Spinal cord (tissue), 9 donors: ENCODE measurements at regions not wholly inside any gene's neighbourhood (a gene's known extent, or its start where the extent isn't known, plus 50 kb on each side); places are given as distances from the start of the nearest gene placed in this dataset.

Source experiments
- DNase-seq, 6 donors: peaks; one replicate each; pipeline versions ENCODE4 v3.0.0 to v3.0.0-alpha.2; 2013 to 2015; ENCODE audit warnings: low spot score in 6 of 6, low read depth in 4 of 6
- H3K27ac ChIP-seq: one replicate; pipeline ENCODE4 v1.5.1; 2013; ENCODE audit warnings: low read depth, low read length, control low read depth
- H3K27me3 ChIP-seq: one replicate; pipeline ENCODE4 v1.6.1; 2013; ENCODE audit warnings: low read length; ENCODE audit not compliant: control insufficient read depth, insufficient read depth
- H3K36me3 ChIP-seq: one replicate; pipeline ENCODE4 v1.6.1; 2013; ENCODE audit warnings: low read length; ENCODE audit not compliant: control insufficient read depth, insufficient read depth
- H3K4me1 ChIP-seq: one replicate; pipeline ENCODE4 v1.6.1; 2013; ENCODE audit warnings: low read length; ENCODE audit not compliant: control insufficient read depth, insufficient read depth
- H3K4me3 ChIP-seq: one replicate; pipeline ENCODE4 v1.5.1; 2013; ENCODE audit warnings: low read depth, low read length, control low read depth
- H3K9me3 ChIP-seq: one replicate; pipeline ENCODE4 v1.6.1; 2013; ENCODE audit warnings: low read length; ENCODE audit not compliant: control insufficient read depth, insufficient read depth
- WGBS: methylation state at CpG from one replicate; pipeline ENCODE4 v1.1.5; 2013; ENCODE audit warnings: missing lambda C conversion rate; ENCODE audit not compliant: insufficient coverage; 5-methylcytosine and 5-hydroxymethylcytosine counted together
- donor health status: healthy.

DNA sequence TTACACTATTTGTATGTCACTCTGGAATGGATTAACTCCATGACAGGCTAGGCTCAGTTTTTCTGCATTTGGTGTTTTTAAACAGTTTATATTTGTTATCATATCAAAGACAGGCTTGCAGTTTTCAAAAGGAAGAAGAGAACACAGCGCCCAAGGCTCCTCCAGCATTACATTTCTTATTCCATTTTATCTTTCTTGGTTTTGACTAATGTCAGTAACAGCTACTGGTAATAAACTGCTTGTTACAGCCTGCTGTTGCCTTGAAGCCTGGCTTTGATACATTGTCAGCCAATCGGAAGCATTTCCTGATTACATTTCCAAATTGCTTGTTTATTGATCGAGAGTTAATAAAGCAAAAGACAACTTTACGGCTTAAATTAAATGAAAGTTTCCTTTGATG is 166.0 kb upstream of the MDFIC start:
- Histone ChIP-seq H3K36me3 (no peaks in the 10 kb centered on the region), H3K27ac (no peak overlapping the region), H3K4me3 (no peak overlapping the region), H3K27me3 (no peaks in the 10 kb centered on the region), H3K4me1 (no peaks in the 10 kb centered on the region), H3K9me3 (no peaks in the 10 kb centered on the region)
- WGBS, result no CpG with 5 or more reads among the region's 4 CpGs
- DNase-seq, result no peak

DNA sequence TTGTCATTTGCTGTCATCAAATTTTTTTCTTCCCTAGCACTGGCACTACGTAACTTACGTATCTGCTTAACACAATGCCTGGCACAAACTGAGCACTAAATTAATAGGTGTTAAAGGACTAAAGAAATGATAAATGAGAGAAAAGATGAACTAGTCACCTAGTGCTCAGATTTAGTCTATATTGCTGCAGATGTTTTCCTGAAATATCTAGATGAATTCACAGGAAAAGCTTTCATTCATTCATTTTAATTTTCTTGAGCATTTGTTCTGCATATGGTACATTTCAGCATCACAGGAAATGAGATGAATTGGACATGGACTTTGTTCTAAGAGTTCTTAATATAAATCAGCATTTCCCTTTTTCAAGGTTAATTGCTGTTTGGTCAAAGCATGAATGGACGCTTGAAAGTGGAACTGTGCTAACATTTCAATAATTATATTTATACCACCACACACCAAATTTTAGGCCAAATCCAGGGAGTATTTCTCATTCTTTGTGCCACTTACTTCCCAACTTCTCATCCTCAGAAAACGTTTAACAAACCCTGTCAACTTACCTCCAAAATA is 163.2 kb upstream of the MDFIC start:
- no peak for DNase-seq
- Histone ChIP-seq H3K27me3 (no peaks in the 10 kb centered on the region), H3K9me3 (no peaks in the 10 kb centered on the region), H3K4me3 (no peak overlapping the region), H3K4me1 (no peaks in the 10 kb centered on the region), H3K27ac (no peak overlapping the region), H3K36me3 (no peaks in the 10 kb centered on the region)
- 31% methylated on average over 1 of the region's 4 CpGs for WGBS

DNA sequence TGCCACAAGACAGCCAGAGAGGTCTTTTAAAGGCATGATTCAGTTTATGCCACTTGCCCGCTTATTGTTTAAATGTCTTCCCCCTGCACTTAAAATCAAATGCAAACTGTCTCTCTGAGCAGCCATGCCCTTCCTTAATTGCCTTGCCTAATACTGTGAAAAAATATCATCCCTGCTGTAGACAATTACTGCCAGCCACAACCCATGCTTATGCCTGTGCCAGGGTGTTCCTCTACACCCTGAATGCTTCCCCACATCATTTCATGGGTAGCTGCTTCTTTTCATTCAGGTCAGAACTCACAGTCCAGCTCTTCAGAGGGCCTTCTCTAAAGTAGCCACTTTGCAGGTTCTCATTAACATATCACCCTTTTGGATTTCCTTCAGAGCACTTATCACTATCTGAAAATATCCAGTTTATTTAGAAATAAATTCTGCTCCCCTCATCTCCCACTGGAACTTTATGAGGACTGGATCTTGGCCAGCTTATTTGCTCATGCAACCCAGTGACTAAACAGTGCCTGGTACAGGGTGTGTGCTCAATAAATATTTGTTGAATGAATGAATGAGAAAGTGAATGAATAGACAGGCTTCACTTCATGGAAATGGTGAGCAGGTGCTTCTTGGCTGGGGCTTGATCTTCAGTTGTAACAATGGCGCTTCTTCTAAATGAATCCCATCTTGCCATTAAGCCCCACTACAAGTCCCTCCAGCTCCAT is 162.4 kb upstream of the MDFIC start:
- Histone ChIP-seq H3K4me1 (no peaks in the 10 kb centered on the region), H3K27ac (no peak overlapping the region), H3K9me3 (no peaks in the 10 kb centered on the region), H3K27me3 (no peaks in the 10 kb centered on the region), H3K4me3 (no peak overlapping the region), H3K36me3 (no peaks in the 10 kb centered on the region)
- 73% methylated on average over 1 of the region's 2 CpGs for WGBS
- peak in 4 of 6 donors; percentile 13 to 61 (median 39) for DNase-seq

DNA sequence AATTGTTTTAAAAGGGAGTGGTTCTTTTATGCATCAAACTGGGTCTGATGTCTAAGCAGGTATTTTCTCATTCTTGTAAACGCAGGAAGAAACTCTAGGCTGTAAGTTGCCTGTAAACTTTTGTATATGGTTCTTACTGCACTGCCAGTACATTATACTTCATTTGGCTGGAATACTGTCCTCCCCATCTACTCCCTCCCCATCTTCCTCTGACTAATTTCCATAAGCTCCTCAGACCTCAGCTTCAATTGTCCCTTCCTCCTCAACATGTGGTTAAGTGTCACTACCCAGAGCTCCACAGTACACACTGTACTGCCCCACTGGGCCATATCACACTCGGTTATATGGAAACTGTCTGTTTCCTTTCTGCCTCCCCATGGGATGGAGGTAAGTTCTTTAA is 161.4 kb upstream of the MDFIC start:
- no peak overlapping the region for H3K4me3 ChIP-seq
- H3K4me1 ChIP-seq, result no peaks in the 10 kb centered on the region
- no peaks in the 10 kb centered on the region for H3K36me3 ChIP-seq
- no CpG with 5 or more reads among the region's 2 CpGs for WGBS
- no peak overlapping the region for H3K27ac ChIP-seq
- DNase-seq, result no peak
- no peaks in the 10 kb centered on the region for H3K27me3 ChIP-seq
- H3K9me3 ChIP-seq, result no peaks in the 10 kb centered on the region

DNA sequence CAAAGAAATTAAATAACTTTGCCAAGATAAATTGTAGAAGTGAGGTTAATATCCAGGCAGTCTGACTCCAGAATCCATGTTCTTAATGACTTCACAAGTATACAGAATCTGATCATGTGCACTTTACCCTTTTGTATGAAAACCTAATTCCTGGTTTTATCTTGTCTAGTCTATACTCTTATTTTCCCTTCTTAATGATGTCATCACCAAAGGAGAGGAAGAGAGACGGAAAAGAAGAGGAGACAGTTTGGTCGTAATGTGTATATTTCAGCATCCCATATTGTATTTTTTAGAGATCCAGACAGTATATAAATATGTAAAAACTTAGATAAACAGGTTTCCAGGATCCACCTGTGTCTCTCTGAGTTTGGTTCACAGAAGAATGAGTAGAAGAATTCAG is 159.9 kb upstream of the MDFIC start:
- Histone ChIP-seq H3K4me3 (no peak overlapping the region), H3K27ac (no peak overlapping the region), H3K27me3 (no peaks in the 10 kb centered on the region), H3K4me1 (no peaks in the 10 kb centered on the region), H3K36me3 (no peaks in the 10 kb centered on the region), H3K9me3 (no peaks in the 10 kb centered on the region)
- DNase-seq, result no peak
- WGBS, result no CpG with 5 or more reads among the region's 2 CpGs

DNA sequence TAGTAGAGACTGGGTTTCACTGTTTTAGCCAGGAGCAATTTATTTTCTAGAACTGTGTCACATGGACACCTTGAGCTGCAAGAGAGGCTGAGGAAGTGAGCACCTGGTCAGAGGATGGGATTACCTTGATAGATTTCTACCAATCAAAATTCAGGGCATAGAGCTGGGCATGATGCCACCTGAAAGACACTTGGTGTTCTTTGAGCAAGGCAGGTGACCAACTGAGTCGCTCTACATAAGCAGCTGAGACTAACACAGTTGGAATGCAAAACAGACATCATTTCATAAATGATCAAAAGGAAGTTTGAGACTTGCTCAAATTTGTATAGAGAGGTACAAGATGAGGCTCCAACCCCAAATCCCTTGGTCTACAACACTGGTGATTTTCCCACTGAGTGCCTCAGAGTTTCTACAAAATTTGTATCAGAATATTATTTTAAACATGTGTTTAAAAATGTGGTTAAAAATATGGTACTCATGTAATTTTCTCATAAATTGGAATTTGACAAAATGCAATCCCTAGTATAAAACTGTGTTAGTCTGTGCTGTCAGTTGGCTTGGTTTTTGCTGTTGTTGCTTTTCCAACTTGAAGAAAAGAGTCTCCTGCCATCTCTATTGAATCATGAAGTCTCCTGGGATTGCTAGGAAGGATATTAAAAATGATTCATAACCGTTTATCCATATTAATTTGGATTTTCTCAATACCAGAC is 156.4 kb upstream of the MDFIC start:
- DNase-seq, result no peak
- H3K4me3 ChIP-seq, result no peak overlapping the region
- no peak overlapping the region for H3K27ac ChIP-seq
- H3K4me1 ChIP-seq, result no peaks in the 10 kb centered on the region
- no CpG with 5 or more reads among the region's 2 CpGs for WGBS
- no peaks in the 10 kb centered on the region for H3K36me3 ChIP-seq
- H3K9me3 ChIP-seq, result no peaks in the 10 kb centered on the region
- H3K27me3 ChIP-seq, result no peaks in the 10 kb centered on the region

DNA sequence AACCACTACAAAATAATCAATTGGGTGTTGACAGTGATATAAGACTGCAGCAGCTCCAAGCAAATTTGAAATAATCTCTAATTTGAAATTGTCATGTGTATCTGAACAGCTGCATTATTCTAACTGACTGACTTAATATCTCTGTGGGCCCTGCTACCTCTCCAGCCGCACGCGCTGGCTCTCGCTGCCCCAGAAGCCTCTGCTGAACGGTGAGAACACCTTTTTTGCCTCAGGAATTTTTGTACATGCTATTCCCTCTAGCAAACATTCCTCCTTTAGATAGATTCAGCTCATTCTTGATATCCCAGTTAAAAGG is 155.9 kb upstream of the MDFIC start:
- H3K4me1 ChIP-seq, result no peaks in the 10 kb centered on the region
- H3K36me3 ChIP-seq, result no peaks in the 10 kb centered on the region
- no peaks in the 10 kb centered on the region for H3K27me3 ChIP-seq
- no peak overlapping the region for H3K27ac ChIP-seq
- DNase-seq, result no peak
- H3K9me3 ChIP-seq, result no peaks in the 10 kb centered on the region
- H3K4me3 ChIP-seq, result no peak overlapping the region
- WGBS, result 80% methylated on average over 3 of the region's 5 CpGs

DNA sequence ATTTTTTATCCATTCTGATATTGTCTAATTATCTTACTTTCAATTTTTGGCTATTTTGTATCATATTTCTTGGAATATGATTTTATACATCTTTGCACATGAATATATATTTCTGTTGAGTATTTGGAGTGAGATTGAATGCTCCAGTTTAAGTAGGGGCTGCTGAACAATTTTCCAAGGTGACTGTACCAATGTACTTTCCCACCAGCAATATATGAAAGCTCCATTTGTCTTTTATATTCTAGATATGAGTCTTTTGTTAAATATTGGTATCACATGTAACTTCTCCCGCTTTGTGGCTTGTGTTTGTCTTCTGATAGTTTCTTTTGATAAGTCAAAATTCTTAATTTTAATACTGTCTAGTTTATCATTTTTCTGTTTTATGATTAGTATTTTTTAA is 144.6 kb upstream of the MDFIC start:
- H3K4me1 ChIP-seq, result no peaks in the 10 kb centered on the region

DNA sequence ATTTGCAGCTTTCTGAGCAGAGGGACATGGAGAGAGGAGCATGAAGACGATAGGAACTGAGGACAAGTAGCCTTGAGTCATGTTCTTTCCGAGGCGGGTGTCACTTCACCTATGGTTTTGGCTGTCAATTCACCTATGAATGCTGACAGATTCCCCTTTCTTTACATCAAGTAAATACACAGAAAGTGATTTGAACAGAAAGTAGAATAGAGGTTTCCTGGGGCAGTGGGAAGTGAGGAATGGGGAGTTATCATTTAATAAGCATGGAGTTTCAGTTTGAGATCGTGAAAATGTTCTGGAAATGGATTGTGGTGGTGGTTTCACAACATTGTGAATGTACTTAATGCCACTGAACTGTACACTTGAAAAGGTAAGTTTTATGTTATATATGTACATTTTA is 138.4 kb upstream of the MDFIC start:
- H3K27ac ChIP-seq, result no peak overlapping the region
- no CpG with 5 or more reads among the region's 4 CpGs for WGBS
- no peaks in the 10 kb centered on the region for H3K36me3 ChIP-seq
- H3K4me1 ChIP-seq, result no peaks in the 10 kb centered on the region
- H3K27me3 ChIP-seq, result no peaks in the 10 kb centered on the region
- no peak for DNase-seq
- H3K9me3 ChIP-seq, result no peaks in the 10 kb centered on the region
- no peak overlapping the region for H3K4me3 ChIP-seq

More for the DNA sequence above, 144.6 kb upstream of the MDFIC start:
- DNase-seq, result no peak
- no CpG with 5 or more reads among the region's 1 CpG for WGBS
- H3K27me3 ChIP-seq, result no peaks in the 10 kb centered on the region
- no peak overlapping the region for H3K27ac ChIP-seq
- no peak overlapping the region for H3K4me3 ChIP-seq
- no peaks in the 10 kb centered on the region for H3K9me3 ChIP-seq
- H3K36me3 ChIP-seq, result no peaks in the 10 kb centered on the region

DNA sequence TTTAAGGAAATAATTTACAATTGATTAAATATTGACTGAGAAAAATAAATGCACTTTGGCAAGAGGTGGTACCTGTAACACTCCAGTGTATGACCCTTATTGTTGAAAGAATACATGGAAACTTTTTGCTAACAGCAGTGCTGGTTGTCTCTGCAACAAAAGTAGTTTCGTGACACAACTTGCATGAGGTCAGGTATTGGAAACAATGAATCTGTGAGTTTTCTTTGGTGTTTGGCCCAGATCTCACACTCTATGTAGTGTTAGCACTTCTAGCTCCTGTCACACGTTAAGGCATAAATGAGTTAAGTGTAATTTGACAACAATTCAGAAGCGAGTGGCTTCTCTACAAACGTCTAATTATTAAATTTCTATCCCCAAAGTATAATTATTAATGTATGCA is 137.7 kb upstream of the MDFIC start:
- no peaks in the 10 kb centered on the region for H3K9me3 ChIP-seq
- 83% methylated on average over 1 of the region's 4 CpGs for WGBS

More for the DNA sequence above, 137.7 kb upstream of the MDFIC start:
- Histone ChIP-seq H3K36me3 (no peaks in the 10 kb centered on the region), H3K27me3 (no peaks in the 10 kb centered on the region), H3K27ac (no peak overlapping the region), H3K4me1 (no peaks in the 10 kb centered on the region), H3K4me3 (no peak overlapping the region)
- no peak for DNase-seq
